Fibroblast of lung (primary cell): ENCODE measurements at regions not wholly inside any gene's neighbourhood (a gene's known extent, or its start where the extent isn't known, plus 50 kb on each side); places are given as distances from the start of the nearest gene placed in this dataset.

Experiments
- CTCF ChIP-seq, 2 donors: IDR thresholded peaks in 1 of 2; conservative IDR thresholded peaks in 1 of 2; 1 replicate in 1 of 2; 2 replicates in 1 of 2; pipeline ENCODE4 v1.5.1; 2011 to 2012; ENCODE audit warnings: low read length in 2 of 2, control low read depth in 1 of 2, inconsistent platforms in 1 of 2, low read depth in 1 of 2, mild to moderate bottlenecking in 1 of 2
- EZH2 ChIP-seq: IDR thresholded peaks from 2 replicates; pipeline ENCODE4 v1.5.1; 2012; ENCODE audit warnings: low read length, control low read depth, mild to moderate bottlenecking; ENCODE audit errors: missing control alignments

GRCh38 chr2:119068154-119068725 lies 90.3 kb downstream of the C1QL2 start:
- TF ChIP-seq CTCF (conservative IDR thresholded peaks at IDR 0.05 in 1 of 2, IDR thresholded peaks at IDR 0.05 in 1 of 2; ENCODE audit: low read depth in 1 of 2, low read length in 2 of 2) (no peak), EZH2 (no peak)
